NOMO-1 treated with dmso at 0.1 percent for 144 hours (cell line): ENCODE measurements at regions not wholly inside any gene's neighbourhood (a gene's known extent, or its start where the extent isn't known, plus 50 kb on each side); places are given as distances from the start of the nearest gene placed in this dataset.
"Not testable (repeated sequence)": the region's sequence is repeated elsewhere in the genome, so short reads cannot be mapped to it uniquely, and the experiment has no call there.

Experiments
- DNase-seq: peaks from one replicate; lab custom pipeline; 2025; ENCODE audit not compliant: unreplicated experiment; lab: John Stamatoyannopoulos, UW

- no peak for DNase-seq
Measured at GRCh38 chr6:125586074-125586473, 163.4 kb upstream of the HEY2 start.

- no peak for DNase-seq
Measured at GRCh38 chr6:125586605-125587004, 162.8 kb upstream of the HEY2 start.

GRCh38 chr6:125587666-125588632 lies 161.5 kb upstream of the HEY2 start:
- DNase-seq = no peak

- not testable (repeated sequence) for DNase-seq
Measured at GRCh38 chr6:125591796-125592195, 157.6 kb upstream of the HEY2 start.

GRCh38 chr6:125593746-125594145 lies 155.7 kb upstream of the HEY2 start:
- no peak for DNase-seq

GRCh38 chr6:125596020-125596419 lies 153.4 kb upstream of the HEY2 start:
- DNase-seq = no peak

- DNase-seq = no peak
Measured at GRCh38 chr6:125597411-125598253, 151.8 kb upstream of the HEY2 start.

GRCh38 chr6:125598422-125598821 lies 151.0 kb upstream of the HEY2 start:
- DNase-seq = peak; percentile 92

GRCh38 chr6:125604257-125604656 lies 145.2 kb upstream of the HEY2 start:
- DNase-seq = no peak

- no peak for DNase-seq
Measured at GRCh38 chr6:125611573-125612344, 137.7 kb upstream of the HEY2 start.

- DNase-seq = no peak
Measured at GRCh38 chr6:125612345-125612846, 137.0 kb upstream of the HEY2 start.

- DNase-seq = no peak
Measured at GRCh38 chr6:125618629-125619028, 130.8 kb upstream of the HEY2 start.

- DNase-seq = no peak
Measured at GRCh38 chr6:125623085-125623484, 126.3 kb upstream of the HEY2 start.

GRCh38 chr6:125631165-125631564 lies 118.3 kb upstream of the HEY2 start:
- DNase-seq = no peak

GRCh38 chr6:125636011-125636410 lies 113.4 kb upstream of the HEY2 start:
- not testable (repeated sequence) for DNase-seq

GRCh38 chr6:125636671-125637070 lies 112.8 kb upstream of the HEY2 start:
- no peak for DNase-seq

- DNase-seq = no peak
Measured at GRCh38 chr6:125637207-125637606, 112.2 kb upstream of the HEY2 start.

- DNase-seq = no peak
Measured at GRCh38 chr6:125639466-125640020, 109.9 kb upstream of the HEY2 start.

- DNase-seq = no peak
Measured at GRCh38 chr6:125640441-125641150, 108.8 kb upstream of the HEY2 start.
